Bronchial epithelial cell (primary cell): ENCODE measurements at regions not wholly inside any gene's neighbourhood (a gene's known extent, or its start where the extent isn't known, plus 50 kb on each side); places are given as distances from the start of the nearest gene placed in this dataset.

Source experiments
- DNase-seq: peaks from one replicate; pipeline ENCODE4 v3.0.0-alpha.2; 2010; ENCODE audit warnings: low read depth
- FAIRE-seq: peaks from 2 replicates; lab custom pipeline; 2011; peaks lifted over from hg19 to GRCh38; lab: Jason Lieb, UNC
- H3K27me3 ChIP-seq: 2 replicates; pipeline ENCODE4 v1.5.1; 2011; ENCODE audit warnings: low read length; ENCODE audit not compliant: control insufficient read depth, insufficient read depth
- H3K36me3 ChIP-seq: 2 replicates; pipeline ENCODE4 v1.5.1; 2011; ENCODE audit warnings: low read length; ENCODE audit not compliant: control insufficient read depth, insufficient read depth
- H3K4me3 ChIP-seq: 2 replicates; pipeline ENCODE4 v1.5.1; 2011; ENCODE audit warnings: mild to moderate bottlenecking, low read depth, low read length, control low read depth
- TF ChIP-seq, protein P1 (sequence below): IDR thresholded peaks from 2 replicates; pipeline ENCODE4 v1.5.1; 2011; ENCODE audit warnings: mild to moderate bottlenecking, moderate library complexity, low read length, control low read depth, inconsistent platforms; ENCODE audit not compliant: insufficient read depth, severe bottlenecking

GRCh38 chr4:62301500-62301899 is 1101.4 kb downstream of the ADGRL3 start:
- Histone ChIP-seq H3K27me3 (no peaks in the 10 kb centered on the region), H3K36me3 (no peaks in the 10 kb centered on the region), H3K4me3 (no peak overlapping the region)
- FAIRE-seq (no peak), DNase-seq (no peak)
- TF ChIP-seq, protein P1, sequence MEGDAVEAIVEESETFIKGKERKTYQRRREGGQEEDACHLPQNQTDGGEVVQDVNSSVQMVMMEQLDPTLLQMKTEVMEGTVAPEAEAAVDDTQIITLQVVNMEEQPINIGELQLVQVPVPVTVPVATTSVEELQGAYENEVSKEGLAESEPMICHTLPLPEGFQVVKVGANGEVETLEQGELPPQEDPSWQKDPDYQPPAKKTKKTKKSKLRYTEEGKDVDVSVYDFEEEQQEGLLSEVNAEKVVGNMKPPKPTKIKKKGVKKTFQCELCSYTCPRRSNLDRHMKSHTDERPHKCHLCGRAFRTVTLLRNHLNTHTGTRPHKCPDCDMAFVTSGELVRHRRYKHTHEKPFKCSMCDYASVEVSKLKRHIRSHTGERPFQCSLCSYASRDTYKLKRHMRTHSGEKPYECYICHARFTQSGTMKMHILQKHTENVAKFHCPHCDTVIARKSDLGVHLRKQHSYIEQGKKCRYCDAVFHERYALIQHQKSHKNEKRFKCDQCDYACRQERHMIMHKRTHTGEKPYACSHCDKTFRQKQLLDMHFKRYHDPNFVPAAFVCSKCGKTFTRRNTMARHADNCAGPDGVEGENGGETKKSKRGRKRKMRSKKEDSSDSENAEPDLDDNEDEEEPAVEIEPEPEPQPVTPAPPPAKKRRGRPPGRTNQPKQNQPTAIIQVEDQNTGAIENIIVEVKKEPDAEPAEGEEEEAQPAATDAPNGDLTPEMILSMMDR, result no peak

DNA sequence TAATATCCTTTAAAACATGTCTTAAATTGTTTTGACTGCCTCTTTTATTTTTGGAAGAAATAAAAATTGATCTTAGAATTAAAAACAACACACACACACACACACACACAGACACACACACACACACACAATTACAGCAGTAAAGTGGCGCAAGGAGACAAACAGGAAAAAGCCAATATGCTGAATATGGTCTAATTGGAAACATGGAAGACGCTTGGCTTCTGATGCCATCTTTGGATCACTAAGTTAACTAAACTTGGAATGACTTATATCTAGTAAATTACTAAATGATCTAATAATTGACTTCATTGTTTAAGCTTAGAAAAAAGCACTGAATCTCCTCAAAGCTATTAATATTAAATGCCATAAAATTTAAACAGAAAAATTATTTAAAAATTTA is 1093.4 kb downstream of the ADGRL3 start:
- Histone ChIP-seq H3K36me3 (no peaks in the 10 kb centered on the region), H3K4me3 (no peak overlapping the region), H3K27me3 (no peaks in the 10 kb centered on the region)
- no peak for DNase-seq
- TF ChIP-seq, protein P1, result no peak
- FAIRE-seq, result no peak

GRCh38 chr4:62292911-62293310 is 1092.8 kb downstream of the ADGRL3 start:
- no peaks in the 10 kb centered on the region for H3K27me3 ChIP-seq
- no peak for DNase-seq
- TF ChIP-seq, protein P1, result no peak
- H3K36me3 ChIP-seq, result no peaks in the 10 kb centered on the region
- FAIRE-seq, result no peak
- H3K4me3 ChIP-seq, result no peak overlapping the region

DNA sequence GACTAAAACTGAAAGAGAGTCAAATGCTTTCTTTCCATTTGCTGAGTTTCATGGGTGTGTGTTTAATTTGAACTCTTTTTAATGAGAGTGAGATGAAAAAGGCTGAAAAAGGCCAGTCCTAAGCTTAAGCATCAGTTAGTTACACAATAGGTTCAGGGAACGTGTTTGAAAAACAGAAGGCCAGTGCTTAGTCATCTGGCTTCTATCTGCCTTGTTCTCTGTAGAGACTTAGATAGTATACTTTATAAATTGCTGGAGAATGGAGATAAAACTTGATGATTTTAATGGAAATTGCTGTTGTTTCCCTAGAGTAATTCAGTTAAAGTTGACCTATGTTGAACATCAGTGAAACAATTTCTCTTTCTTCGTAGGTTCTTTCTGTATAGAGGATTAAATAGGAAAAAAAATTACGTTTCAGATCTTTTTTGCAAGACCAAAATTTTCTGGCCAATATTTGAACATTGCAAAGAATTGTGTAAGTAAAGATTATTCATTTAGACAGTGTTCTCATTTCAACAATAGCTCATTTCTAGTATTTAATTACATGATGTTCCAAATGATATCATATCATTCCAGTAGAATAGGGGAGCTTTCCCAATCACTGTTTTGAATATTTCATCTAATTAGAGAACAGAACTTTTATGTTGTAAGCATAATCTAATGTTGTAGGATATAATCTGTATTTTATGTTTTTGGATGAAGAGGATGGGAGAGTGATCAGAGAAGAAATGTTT is 1088.8 kb downstream of the ADGRL3 start:
- no peaks in the 10 kb centered on the region for H3K36me3 ChIP-seq

GRCh38 chr4:62285026-62285425 is 1084.9 kb downstream of the ADGRL3 start:
- H3K4me3 ChIP-seq, result no peak overlapping the region
- FAIRE-seq, result no peak

More for the DNA sequence above, 1088.8 kb downstream of the ADGRL3 start:
- TF ChIP-seq, protein P1, result no peak
- H3K27me3 ChIP-seq, result no peaks in the 10 kb centered on the region
- no peak for FAIRE-seq
- no peak for DNase-seq
- no peak overlapping the region for H3K4me3 ChIP-seq

More at GRCh38 chr4:62285026-62285425, 1084.9 kb downstream of the ADGRL3 start:
- TF ChIP-seq, protein P1, result no peak
- Histone ChIP-seq H3K27me3 (no peaks in the 10 kb centered on the region), H3K36me3 (no peaks in the 10 kb centered on the region)
- DNase-seq, result no peak
